ENCODE measurements at regions not wholly inside any gene's neighbourhood (a gene's known extent, or its start where the extent isn't known, plus 50 kb on each side); places are given as distances from the start of the nearest gene placed in this dataset.

DNA sequence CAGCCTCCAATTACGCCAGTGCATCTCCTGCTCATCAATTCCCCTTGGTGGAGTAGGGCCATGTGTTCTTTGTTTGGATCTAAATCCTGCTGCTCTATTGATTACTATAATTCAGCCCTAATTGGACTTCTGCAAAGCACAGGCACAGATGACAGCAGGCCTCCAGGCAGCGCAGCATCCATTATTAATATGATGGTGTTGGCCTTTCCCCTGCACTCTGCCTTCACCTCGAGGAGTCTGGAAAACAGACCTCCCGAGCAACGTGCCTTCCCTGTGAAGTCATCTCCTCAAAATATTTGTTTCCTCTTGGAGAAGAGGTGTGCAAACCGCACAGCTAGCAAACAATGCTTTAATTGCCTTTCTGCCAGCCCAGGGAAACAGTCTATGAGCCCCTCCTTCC is 92.5 kb downstream of the UQCRFS1 start:
- TF ChIP-seq, protein P1, sequence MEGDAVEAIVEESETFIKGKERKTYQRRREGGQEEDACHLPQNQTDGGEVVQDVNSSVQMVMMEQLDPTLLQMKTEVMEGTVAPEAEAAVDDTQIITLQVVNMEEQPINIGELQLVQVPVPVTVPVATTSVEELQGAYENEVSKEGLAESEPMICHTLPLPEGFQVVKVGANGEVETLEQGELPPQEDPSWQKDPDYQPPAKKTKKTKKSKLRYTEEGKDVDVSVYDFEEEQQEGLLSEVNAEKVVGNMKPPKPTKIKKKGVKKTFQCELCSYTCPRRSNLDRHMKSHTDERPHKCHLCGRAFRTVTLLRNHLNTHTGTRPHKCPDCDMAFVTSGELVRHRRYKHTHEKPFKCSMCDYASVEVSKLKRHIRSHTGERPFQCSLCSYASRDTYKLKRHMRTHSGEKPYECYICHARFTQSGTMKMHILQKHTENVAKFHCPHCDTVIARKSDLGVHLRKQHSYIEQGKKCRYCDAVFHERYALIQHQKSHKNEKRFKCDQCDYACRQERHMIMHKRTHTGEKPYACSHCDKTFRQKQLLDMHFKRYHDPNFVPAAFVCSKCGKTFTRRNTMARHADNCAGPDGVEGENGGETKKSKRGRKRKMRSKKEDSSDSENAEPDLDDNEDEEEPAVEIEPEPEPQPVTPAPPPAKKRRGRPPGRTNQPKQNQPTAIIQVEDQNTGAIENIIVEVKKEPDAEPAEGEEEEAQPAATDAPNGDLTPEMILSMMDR (conservative IDR thresholded peaks at IDR 0.05), result no peak
- TF ChIP-seq EZH2 (IDR thresholded peaks at IDR 0.05; ENCODE audit: low read depth), result no peak

Data from PC-9 (cell line).